Right lobe of liver (tissue), 4 donors: ENCODE measurements at regions not wholly inside any gene's neighbourhood (a gene's known extent, or its start where the extent isn't known, plus 50 kb on each side); places are given as distances from the start of the nearest gene placed in this dataset.

Source experiments
- POLR2A ChIP-seq: fragments of 450-650 bp; IDR thresholded peaks from one replicate; pipeline ENCODE4 v1.6.1; 2017; ENCODE audit warnings: antibody characterized with exemption, mild to moderate bottlenecking
- TF ChIP-seq, protein P1 (sequence below), 4 donors: fragments of 200-600 bp in 3 of 4; fragments of 450-650 bp in 1 of 4; IDR thresholded peaks; one replicate each; pipeline versions ENCODE4 v1.5.1 to v1.8.0; 2016 to 2022; ENCODE audit warnings: antibody characterized with exemption in 4 of 4, mild to moderate bottlenecking in 2 of 4
- donor health status: DM: no; HTN: no; CAD: no.
- donor health status: DM: no; HTN: no; CAD: no.
- donor health status: DM: no; HTN: yes; CAD: no.

DNA sequence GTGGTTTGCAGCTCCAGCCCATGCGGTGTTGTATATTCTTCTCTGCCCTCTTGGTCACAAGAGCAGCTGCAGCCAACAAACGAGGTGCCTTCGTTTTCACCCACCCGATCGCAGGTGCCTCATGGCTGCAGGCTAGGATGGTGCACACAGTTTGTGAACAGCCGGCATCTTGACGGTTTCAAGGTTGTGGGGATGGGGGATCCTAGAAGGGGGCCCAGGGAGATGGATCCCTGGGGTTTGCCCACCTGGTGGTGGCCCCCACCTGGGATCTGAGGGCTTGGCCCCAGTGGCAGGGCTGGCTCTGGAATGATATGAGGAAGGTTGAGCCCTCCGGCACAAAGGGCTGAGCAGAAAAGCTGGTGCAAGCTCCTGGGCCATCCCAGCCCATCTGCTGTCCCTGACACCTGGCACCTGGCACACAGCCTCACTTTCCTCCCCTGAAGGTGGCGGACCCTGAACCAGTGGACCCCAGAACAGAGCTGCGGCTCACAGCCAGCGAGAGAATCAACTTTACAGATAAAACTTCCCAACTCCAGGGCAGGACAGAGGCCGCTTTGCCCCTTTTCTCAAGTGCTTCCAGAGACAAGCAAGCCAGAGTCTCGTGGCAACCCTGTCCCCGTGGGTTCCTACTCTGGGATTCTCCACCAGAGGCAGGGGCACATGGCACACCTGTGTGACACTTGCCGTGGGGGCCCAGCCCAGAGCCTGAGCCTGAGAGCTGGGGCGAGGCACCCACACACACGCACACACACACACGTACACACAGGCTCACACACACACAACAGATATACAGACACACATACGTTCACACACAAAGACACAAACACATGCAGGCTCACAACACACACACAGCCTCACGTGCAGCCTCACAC, 177.3 kb upstream of the PPP2R2D start:
- TF ChIP-seq, protein P1, sequence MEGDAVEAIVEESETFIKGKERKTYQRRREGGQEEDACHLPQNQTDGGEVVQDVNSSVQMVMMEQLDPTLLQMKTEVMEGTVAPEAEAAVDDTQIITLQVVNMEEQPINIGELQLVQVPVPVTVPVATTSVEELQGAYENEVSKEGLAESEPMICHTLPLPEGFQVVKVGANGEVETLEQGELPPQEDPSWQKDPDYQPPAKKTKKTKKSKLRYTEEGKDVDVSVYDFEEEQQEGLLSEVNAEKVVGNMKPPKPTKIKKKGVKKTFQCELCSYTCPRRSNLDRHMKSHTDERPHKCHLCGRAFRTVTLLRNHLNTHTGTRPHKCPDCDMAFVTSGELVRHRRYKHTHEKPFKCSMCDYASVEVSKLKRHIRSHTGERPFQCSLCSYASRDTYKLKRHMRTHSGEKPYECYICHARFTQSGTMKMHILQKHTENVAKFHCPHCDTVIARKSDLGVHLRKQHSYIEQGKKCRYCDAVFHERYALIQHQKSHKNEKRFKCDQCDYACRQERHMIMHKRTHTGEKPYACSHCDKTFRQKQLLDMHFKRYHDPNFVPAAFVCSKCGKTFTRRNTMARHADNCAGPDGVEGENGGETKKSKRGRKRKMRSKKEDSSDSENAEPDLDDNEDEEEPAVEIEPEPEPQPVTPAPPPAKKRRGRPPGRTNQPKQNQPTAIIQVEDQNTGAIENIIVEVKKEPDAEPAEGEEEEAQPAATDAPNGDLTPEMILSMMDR (IDR thresholded peaks at IDR 0.05) = no peak
- no peak for TF ChIP-seq POLR2A
